Adipocyte (in vitro differentiated cells): ENCODE measurements at regions not wholly inside any gene's neighbourhood (a gene's known extent, or its start where the extent isn't known, plus 50 kb on each side); places are given as distances from the start of the nearest gene placed in this dataset.

ENCODE experiments used
- DNase-seq: peaks from one replicate; pipeline ENCODE4 v3.0.0-alpha.2; 2015; ENCODE audit warnings: low read depth
- H3K27me3 ChIP-seq: replicated peaks from 2 replicates; pipeline ENCODE4 v1.7.0; 2013; ENCODE audit warnings: mild to moderate bottlenecking, low read length, moderate library complexity; ENCODE audit not compliant: control insufficient read depth, insufficient read depth
- H3K36me3 ChIP-seq: 2 replicates; pipeline ENCODE4 v1.7.0; 2013; ENCODE audit warnings: low read length, mild to moderate bottlenecking, moderate library complexity; ENCODE audit not compliant: control insufficient read depth, insufficient read depth, severe bottlenecking
- H3K4me1 ChIP-seq: 2 replicates; pipeline ENCODE4 v1.7.0; 2013; ENCODE audit warnings: mild to moderate bottlenecking, low read length, moderate library complexity; ENCODE audit not compliant: control insufficient read depth, insufficient read depth
- H3K4me3 ChIP-seq: 2 replicates; pipeline ENCODE4 v1.7.0; 2013; ENCODE audit warnings: mild to moderate bottlenecking, low read length, moderate library complexity
- H3K9ac ChIP-seq: 2 replicates; pipeline ENCODE4 v1.7.0; 2013; ENCODE audit warnings: mild to moderate bottlenecking, low read length, moderate library complexity
- H3K9me3 ChIP-seq: 2 replicates; pipeline ENCODE4 v1.7.0; 2013; ENCODE audit warnings: mild to moderate bottlenecking, low read length, moderate library complexity; ENCODE audit not compliant: control insufficient read depth

GRCh38 chr3:41115069-41115468 is 84.2 kb upstream of the CTNNB1 start:
- DNase-seq = no peak
- H3K4me1 ChIP-seq = no peaks in the 10 kb centered on the region
- peaks cover 22% of the 10 kb centered on the region for H3K27me3 ChIP-seq
- H3K9me3 ChIP-seq = no peaks in the 10 kb centered on the region
- H3K4me3 ChIP-seq = no peak overlapping the region
- H3K36me3 ChIP-seq = no peaks in the 10 kb centered on the region
- H3K9ac ChIP-seq = no peak overlapping the region

- DNase-seq = no peak
- no peak overlapping the region for H3K9ac ChIP-seq
- no peak overlapping the region for H3K4me3 ChIP-seq
- no peaks in the 10 kb centered on the region for H3K36me3 ChIP-seq
- no peaks in the 10 kb centered on the region for H3K4me1 ChIP-seq
- H3K9me3 ChIP-seq = no peaks in the 10 kb centered on the region
- H3K27me3 ChIP-seq = peaks cover 24% of the 10 kb centered on the region
Measured at GRCh38 chr3:41116851-41117250, 82.5 kb upstream of the CTNNB1 start.

GRCh38 chr3:41117398-41117870 is 81.9 kb upstream of the CTNNB1 start:
- Histone ChIP-seq H3K36me3 (no peaks in the 10 kb centered on the region), H3K9ac (no peak overlapping the region), H3K9me3 (no peaks in the 10 kb centered on the region), H3K4me1 (no peaks in the 10 kb centered on the region), H3K4me3 (no peak overlapping the region), H3K27me3 (peaks cover 28% of the 10 kb centered on the region)
- DNase-seq = peak; percentile 72

- Histone ChIP-seq H3K4me1 (no peaks in the 10 kb centered on the region), H3K9ac (no peak overlapping the region), H3K27me3 (peaks cover 28% of the 10 kb centered on the region), H3K36me3 (no peaks in the 10 kb centered on the region), H3K9me3 (no peaks in the 10 kb centered on the region), H3K4me3 (no peak overlapping the region)
- DNase-seq = no peak
Measured at GRCh38 chr3:41118461-41119390, 80.6 kb upstream of the CTNNB1 start.

- peaks cover 28% of the 10 kb centered on the region for H3K27me3 ChIP-seq
- no peak overlapping the region for H3K4me3 ChIP-seq
- no peaks in the 10 kb centered on the region for H3K4me1 ChIP-seq
- no peak overlapping the region for H3K9ac ChIP-seq
- peaks cover 8% of the 10 kb centered on the region for H3K9me3 ChIP-seq
- DNase-seq = no peak
- H3K36me3 ChIP-seq = no peaks in the 10 kb centered on the region
Measured at GRCh38 chr3:41120460-41120859, 78.8 kb upstream of the CTNNB1 start.

- Histone ChIP-seq H3K36me3 (no peaks in the 10 kb centered on the region), H3K27me3 (peaks cover 14% of the 10 kb centered on the region), H3K4me3 (no peak overlapping the region), H3K9ac (no peak overlapping the region), H3K4me1 (no peaks in the 10 kb centered on the region), H3K9me3 (peaks cover 42% of the 10 kb centered on the region)
- no peak for DNase-seq
Measured at GRCh38 chr3:41125258-41125657, 74.0 kb upstream of the CTNNB1 start.

GRCh38 chr3:41126472-41126871 is 72.8 kb upstream of the CTNNB1 start:
- Histone ChIP-seq H3K4me1 (no peaks in the 10 kb centered on the region), H3K9ac (no peak overlapping the region), H3K9me3 (peaks cover 54% of the 10 kb centered on the region), H3K4me3 (no peak overlapping the region), H3K36me3 (no peaks in the 10 kb centered on the region), H3K27me3 (peaks cover 9% of the 10 kb centered on the region)
- no peak for DNase-seq

- no peaks in the 10 kb centered on the region for H3K36me3 ChIP-seq
- no peak overlapping the region for H3K9ac ChIP-seq
- no peaks in the 10 kb centered on the region for H3K4me1 ChIP-seq
- no peak for DNase-seq
- peaks cover 56% of the 10 kb centered on the region for H3K9me3 ChIP-seq
- H3K27me3 ChIP-seq = peaks cover 4% of the 10 kb centered on the region
- no peak overlapping the region for H3K4me3 ChIP-seq
Measured at GRCh38 chr3:41126961-41127360, 72.3 kb upstream of the CTNNB1 start.

- H3K27me3 ChIP-seq = no peaks in the 10 kb centered on the region
- no peak overlapping the region for H3K9ac ChIP-seq
- H3K9me3 ChIP-seq = peaks cover 56% of the 10 kb centered on the region
- H3K4me1 ChIP-seq = no peaks in the 10 kb centered on the region
- H3K36me3 ChIP-seq = no peaks in the 10 kb centered on the region
- DNase-seq = no peak
- H3K4me3 ChIP-seq = no peak overlapping the region
Measured at GRCh38 chr3:41127414-41127813, 71.9 kb upstream of the CTNNB1 start.

GRCh38 chr3:41129731-41130130 is 69.6 kb upstream of the CTNNB1 start:
- Histone ChIP-seq H3K4me3 (no peak overlapping the region), H3K9me3 (peaks cover 56% of the 10 kb centered on the region), H3K4me1 (no peaks in the 10 kb centered on the region), H3K36me3 (no peaks in the 10 kb centered on the region), H3K27me3 (no peaks in the 10 kb centered on the region), H3K9ac (no peak overlapping the region)
- no peak for DNase-seq

GRCh38 chr3:41131224-41131623 is 68.1 kb upstream of the CTNNB1 start:
- Histone ChIP-seq H3K36me3 (no peaks in the 10 kb centered on the region), H3K27me3 (peaks cover 3% of the 10 kb centered on the region), H3K9ac (no peak overlapping the region), H3K4me3 (no peak overlapping the region), H3K4me1 (no peaks in the 10 kb centered on the region), H3K9me3 (peaks cover 47% of the 10 kb centered on the region)
- no peak for DNase-seq
